ENCODE measurements at regions not wholly inside any gene's neighbourhood (a gene's known extent, or its start where the extent isn't known, plus 50 kb on each side); places are given as distances from the start of the nearest gene placed in this dataset.

GRCh38 chr2:183859129-183859528, 734.9 kb downstream of the NUP35 start:
- Histone ChIP-seq H3K9ac (ENCODE audit: low read length in 3 of 3) (no peak overlapping the region), H3K4me3 (ENCODE audit: low read length in 3 of 3) (no peak overlapping the region), H3K27me3 (ENCODE audit: control insufficient read depth, insufficient read depth, low read length) (no peaks in the 10 kb centered on the region), H3K36me3 (ENCODE audit: control insufficient read depth in 2 of 3, insufficient read depth in 3 of 3, low read length in 3 of 3) (no peaks in the 10 kb centered on the region), H3K4me1 (ENCODE audit: control insufficient read depth in 2 of 3, insufficient read depth in 2 of 3, low read depth in 1 of 3, low read length in 3 of 3) (no peaks in the 10 kb centered on the region), H3K9me3 (ENCODE audit: control insufficient read depth in 2 of 3, insufficient read depth in 1 of 3, low read length in 3 of 3) (no peaks in the 10 kb centered on the region), H3K27ac (ENCODE audit: low read depth in 2 of 2, low read length in 2 of 2) (no peak overlapping the region)
- FAIRE-seq = no peak
- no peak for DNase-seq
- no peak for TF ChIP-seq CTCF (IDR thresholded peaks at IDR 0.05; ENCODE audit: borderline replicate concordance, extremely low read depth, insufficient read depth)
- intact Hi-C loops (cut with DNase I) = no loop called here

- no peaks in the 10 kb centered on the region for H3K9me3 ChIP-seq (ENCODE audit: control insufficient read depth in 2 of 3, insufficient read depth in 1 of 3, low read length in 3 of 3)
- H3K4me3 ChIP-seq (ENCODE audit: low read length in 3 of 3) = no peak overlapping the region
- H3K36me3 ChIP-seq (ENCODE audit: control insufficient read depth in 2 of 3, insufficient read depth in 3 of 3, low read length in 3 of 3) = no peaks in the 10 kb centered on the region
- intact Hi-C loops (cut with DNase I) = no loop called here
- no peak for FAIRE-seq
- no peak overlapping the region for H3K27ac ChIP-seq (ENCODE audit: low read depth in 2 of 2, low read length in 2 of 2)
- no peaks in the 10 kb centered on the region for H3K27me3 ChIP-seq (ENCODE audit: control insufficient read depth, insufficient read depth, low read length)
- no peak for DNase-seq
- no peaks in the 10 kb centered on the region for H3K4me1 ChIP-seq (ENCODE audit: control insufficient read depth in 2 of 3, insufficient read depth in 2 of 3, low read depth in 1 of 3, low read length in 3 of 3)
- no peak overlapping the region for H3K9ac ChIP-seq (ENCODE audit: low read length in 3 of 3)
- no peak for TF ChIP-seq CTCF (IDR thresholded peaks at IDR 0.05; ENCODE audit: borderline replicate concordance, extremely low read depth, insufficient read depth)
Observed at GRCh38 chr2:183866666-183867065, 731.7 kb upstream of the ZNF804A start.

- no peak overlapping the region for H3K4me3 ChIP-seq (ENCODE audit: low read length in 3 of 3)
- H3K4me1 ChIP-seq (ENCODE audit: control insufficient read depth in 2 of 3, insufficient read depth in 2 of 3, low read depth in 1 of 3, low read length in 3 of 3) = no peaks in the 10 kb centered on the region
- FAIRE-seq (no peak), DNase-seq (no peak)
- H3K27ac ChIP-seq (ENCODE audit: low read depth in 2 of 2, low read length in 2 of 2) = no peak overlapping the region
- H3K9ac ChIP-seq (ENCODE audit: low read length in 3 of 3) = no peak overlapping the region
- no peaks in the 10 kb centered on the region for H3K9me3 ChIP-seq (ENCODE audit: control insufficient read depth in 2 of 3, insufficient read depth in 1 of 3, low read length in 3 of 3)
- no peaks in the 10 kb centered on the region for H3K27me3 ChIP-seq (ENCODE audit: control insufficient read depth, insufficient read depth, low read length)
- TF ChIP-seq CTCF (IDR thresholded peaks at IDR 0.05; ENCODE audit: borderline replicate concordance, extremely low read depth, insufficient read depth) = no peak
- no peaks in the 10 kb centered on the region for H3K36me3 ChIP-seq (ENCODE audit: control insufficient read depth in 2 of 3, insufficient read depth in 3 of 3, low read length in 3 of 3)
- intact Hi-C loops (cut with DNase I) = no loop called here
Observed at GRCh38 chr2:183867206-183867605, 731.1 kb upstream of the ZNF804A start.

- FAIRE-seq = no peak
Observed at GRCh38 chr2:183868153-183868552, 730.2 kb upstream of the ZNF804A start.

More at GRCh38 chr2:183868153-183868552, 730.2 kb upstream of the ZNF804A start:
- H3K4me3 ChIP-seq (ENCODE audit: low read length in 3 of 3) = no peak overlapping the region
- H3K9ac ChIP-seq (ENCODE audit: low read length in 3 of 3) = no peak overlapping the region
- intact Hi-C loops (cut with DNase I) = no loop called here
- H3K27ac ChIP-seq (ENCODE audit: low read depth in 2 of 2, low read length in 2 of 2) = no peak overlapping the region
- H3K27me3 ChIP-seq (ENCODE audit: control insufficient read depth, insufficient read depth, low read length) = no peaks in the 10 kb centered on the region
- H3K4me1 ChIP-seq (ENCODE audit: control insufficient read depth in 2 of 3, insufficient read depth in 2 of 3, low read depth in 1 of 3, low read length in 3 of 3) = no peaks in the 10 kb centered on the region
- DNase-seq = no peak
- H3K9me3 ChIP-seq (ENCODE audit: control insufficient read depth in 2 of 3, insufficient read depth in 1 of 3, low read length in 3 of 3) = no peaks in the 10 kb centered on the region
- TF ChIP-seq CTCF (IDR thresholded peaks at IDR 0.05; ENCODE audit: borderline replicate concordance, extremely low read depth, insufficient read depth) = no peak
- no peaks in the 10 kb centered on the region for H3K36me3 ChIP-seq (ENCODE audit: control insufficient read depth in 2 of 3, insufficient read depth in 3 of 3, low read length in 3 of 3)
